IMR-90 (cell line): ENCODE measurements at regions not wholly inside any gene's neighbourhood (a gene's known extent, or its start where the extent isn't known, plus 50 kb on each side); places are given as distances from the start of the nearest gene placed in this dataset.

Source experiments
- ATAC-seq: fragments of 200-7000 bp; cut with Tn5 transposase; 2 replicates; pipeline ENCODE4 v1.9.1; 2020; ENCODE audit warnings: low read depth, mild to moderate bottlenecking, moderate library complexity
- BruUV-seq: library from RNA; stranded (reverse); fragments of 400-500 nt; replicated peaks from 2 replicates; lab custom pipeline; 2021; lab: Mats Ljungman, UMichigan
- CTCF ChIA-PET: fragments of 300-600 bp; formaldehyde crosslinking; extraction: SDS; loops from one replicate; lab custom pipeline; 2021; ENCODE audit warnings: antibody characterized with exemption; lab: Yijun Ruan, JAX
- POLR2A ChIA-PET: fragments of 300-600 bp; sonication (Branson Sonifier 250); formaldehyde crosslinking; loops from one replicate; lab custom pipeline; 2022; ENCODE audit warnings: antibody characterized with exemption; ENCODE audit not compliant: unreplicated experiment; lab: Charles Lee
- DNase-seq: peaks from one replicate; pipeline ENCODE4 v3.0.0; 2013
- H2AFZ ChIP-seq: replicated peaks from 2 replicates; pipeline ENCODE3; 2013; ENCODE audit warnings: low read length, mild to moderate bottlenecking; ENCODE audit not compliant: poor library complexity
- H2AK5ac ChIP-seq: 2 replicates; pipeline ENCODE4 v1.6.1; 2013; ENCODE audit warnings: low read depth, low read length, inconsistent platforms
- H2AK9ac ChIP-seq: replicated peaks from 2 replicates; pipeline ENCODE3; 2013; ENCODE audit warnings: mild to moderate bottlenecking, low read depth, low read length, moderate library complexity; ENCODE audit not compliant: poor library complexity
- H2BK120ac ChIP-seq: 2 replicates; pipeline ENCODE4 v1.6.1; 2013; ENCODE audit warnings: low read depth, low read length, inconsistent platforms
- H2BK15ac ChIP-seq: 3 replicates; pipeline ENCODE4 v1.6.1; 2013; ENCODE audit warnings: low read depth, low read length, inconsistent platforms
- H2BK20ac ChIP-seq: 2 replicates; pipeline ENCODE4 v1.6.1; 2013; ENCODE audit warnings: low read depth, mild to moderate bottlenecking, inconsistent platforms, low read length, moderate library complexity
- H2BK5ac ChIP-seq: 2 replicates; pipeline ENCODE4 v1.6.1; 2013; ENCODE audit warnings: mild to moderate bottlenecking, low read depth, low read length, inconsistent platforms; ENCODE audit not compliant: poor library complexity, severe bottlenecking
- H3K14ac ChIP-seq: replicated peaks from 2 replicates; pipeline ENCODE4 v1.6.1; 2013; ENCODE audit warnings: low read depth, low read length, inconsistent platforms
- H3K18ac ChIP-seq: 2 replicates; pipeline ENCODE4 v1.6.1; 2013; ENCODE audit warnings: low read depth, low read length, control low read depth
- H3K23ac ChIP-seq: 2 replicates; pipeline ENCODE4 v1.6.1; 2013; ENCODE audit warnings: low read depth, low read length, inconsistent platforms
- H3K27ac ChIP-seq: 2 replicates; pipeline ENCODE4 v1.5.1; 2013; ENCODE audit warnings: mild to moderate bottlenecking, control low read depth, low read length; ENCODE audit not compliant: insufficient read depth
- H3K27me3 ChIP-seq: 2 replicates; pipeline ENCODE4 v1.6.1; 2013; ENCODE audit warnings: low read length; ENCODE audit not compliant: control insufficient read depth, insufficient read depth
- H3K36me3 ChIP-seq: 2 replicates; pipeline ENCODE4 v1.6.1; 2013; ENCODE audit warnings: low read length, mixed read lengths; ENCODE audit not compliant: control insufficient read depth, insufficient read depth
- H3K4ac ChIP-seq: 2 replicates; pipeline ENCODE4 v1.6.1; 2013; ENCODE audit warnings: low read depth, low read length, inconsistent platforms
- H3K4me1 ChIP-seq: 2 replicates; pipeline ENCODE4 v1.6.1; 2013; ENCODE audit warnings: low read length, mixed read lengths; ENCODE audit not compliant: control insufficient read depth, insufficient read depth
- H3K4me2 ChIP-seq: 2 replicates; pipeline ENCODE4 v1.6.1; 2013; ENCODE audit warnings: low read depth, mild to moderate bottlenecking, control low read depth, low read length, moderate library complexity
- H3K4me3 ChIP-seq: 2 replicates; pipeline ENCODE4 v1.5.1; 2013; ENCODE audit warnings: low read depth, mild to moderate bottlenecking, control low read depth, low read length, moderate library complexity; ENCODE audit not compliant: insufficient read depth
- H3K56ac ChIP-seq: 2 replicates; pipeline ENCODE4 v1.6.1; 2013; ENCODE audit warnings: low read length, inconsistent platforms; ENCODE audit not compliant: insufficient read depth; ENCODE audit errors: extremely low read depth
- H3K79me1 ChIP-seq, 2 experiments: 2 replicates each; pipeline ENCODE4 v1.6.1; 2013; ENCODE audit warnings: low read length in 2 of 2, inconsistent platforms in 1 of 2, low read depth in 1 of 2
- H3K9ac ChIP-seq: 2 replicates; pipeline ENCODE4 v1.6.1; 2013; ENCODE audit warnings: low read depth, low read length, control low read depth
- H3K9me1 ChIP-seq: 2 replicates; pipeline ENCODE4 v1.6.1; 2013; ENCODE audit warnings: low read length, inconsistent platforms; ENCODE audit not compliant: insufficient read depth
- H3K9me3 ChIP-seq: 2 replicates; pipeline ENCODE4 v1.6.1; 2013; ENCODE audit warnings: low read length; ENCODE audit not compliant: control insufficient read depth, insufficient read depth
- H4K20me1 ChIP-seq: 2 replicates; pipeline ENCODE4 v1.6.1; 2013; ENCODE audit warnings: low read length, inconsistent platforms; ENCODE audit not compliant: insufficient read depth
- H4K5ac ChIP-seq: 2 replicates; pipeline ENCODE4 v1.6.1; 2013; ENCODE audit warnings: mild to moderate bottlenecking, low read depth, low read length, control low read depth
- H4K8ac ChIP-seq, 2 experiments: 2 replicates each; pipeline ENCODE4 v1.6.1; 2013; ENCODE audit warnings: low read depth in 2 of 2, low read length in 2 of 2, control low read depth in 1 of 2, inconsistent platforms in 1 of 2
- H4K91ac ChIP-seq: 2 replicates; pipeline ENCODE4 v1.6.1; 2013; ENCODE audit warnings: low read depth, low read length, inconsistent platforms; ENCODE audit not compliant: insufficient read depth
- BHLHE40 ChIP-seq: fragments of 150-350 bp; IDR thresholded peaks from 2 replicates; pipeline ENCODE4 v1.6.1; 2016; ENCODE audit warnings: mild to moderate bottlenecking, low read depth, low read length
- CEBPB ChIP-seq: IDR thresholded peaks from 2 replicates; pipeline ENCODE4 v1.6.1; 2012; ENCODE audit warnings: low read depth, low read length, improper control_type of control experiment
- CHD1 ChIP-seq: IDR thresholded peaks from 2 replicates; pipeline ENCODE4 v1.6.1; 2012; ENCODE audit warnings: low read depth, low read length, improper control_type of control experiment
- FOS ChIP-seq: fragments of 150-350 bp; IDR thresholded peaks from 2 replicates; pipeline ENCODE4 v1.6.1; 2016; ENCODE audit warnings: low read depth, low read length
- MAFK ChIP-seq: IDR thresholded peaks from 2 replicates; pipeline ENCODE4 v1.6.1; 2012; ENCODE audit warnings: low read depth, low read length, improper control_type of control experiment
- MAZ ChIP-seq: IDR thresholded peaks from 2 replicates; pipeline ENCODE4 v1.6.1; 2012; ENCODE audit warnings: low read depth, mild to moderate bottlenecking, low read length, improper control_type of control experiment, moderate library complexity, borderline replicate concordance
- MXI1 ChIP-seq: IDR thresholded peaks from 2 replicates; pipeline ENCODE4 v1.6.1; 2012; ENCODE audit warnings: low read depth, mild to moderate bottlenecking, low read length, moderate library complexity, borderline replicate concordance
- NFE2L2 ChIP-seq: fragments of 150-350 bp; IDR thresholded peaks from 2 replicates; pipeline ENCODE4 v1.6.1; 2016; ENCODE audit warnings: low read depth, mild to moderate bottlenecking, low read length
- POLR2A ChIP-seq: IDR thresholded peaks from 2 replicates; pipeline ENCODE4 v1.6.1; 2012; ENCODE audit warnings: mild to moderate bottlenecking, low read depth, low read length
- RAD21 ChIP-seq: IDR thresholded peaks from 2 replicates; pipeline ENCODE4 v1.6.1; 2012; ENCODE audit warnings: low read length, improper control_type of control experiment
- RCOR1 ChIP-seq: IDR thresholded peaks from 2 replicates; pipeline ENCODE4 v1.6.1; 2012; ENCODE audit warnings: mild to moderate bottlenecking, low read length, improper control_type of control experiment; ENCODE audit not compliant: insufficient replicate concordance
- RFX5 ChIP-seq: IDR thresholded peaks from 2 replicates; pipeline ENCODE4 v1.8.0; 2012; ENCODE audit warnings: low read depth, mild to moderate bottlenecking, low read length, moderate library complexity
- SMC3 ChIP-seq: fragments of 150-350 bp; IDR thresholded peaks from 2 replicates; pipeline ENCODE4 v1.6.1; 2016; ENCODE audit warnings: low read depth, mild to moderate bottlenecking, antibody characterized with exemption, low read length, moderate library complexity
- WGBS, 2 experiments: methylation state at CpG; one replicate each; pipeline versions ENCODE4 v1.1.5 to v1.1.7; 2013; ENCODE audit warnings: missing lambda C conversion rate in 2 of 2; ENCODE audit not compliant: insufficient read length in 1 of 2; ENCODE audit errors: extremely low coverage in 2 of 2; 5-methylcytosine and 5-hydroxymethylcytosine counted together
- dilution Hi-C: fragments of 300-500 bp; cut with HindIII; formaldehyde crosslinking; loops from one replicate; pipeline ENCODE4 v1.14.3; 2018; ENCODE audit warnings: low sequenced_read_pairs; ENCODE audit not compliant: unreplicated experiment
- in situ Hi-C: fragments of 300-500 bp; cut with MboI; formaldehyde crosslinking; loops from 3 replicates; pipeline ENCODE4 v1.14.3; 2019; ENCODE audit warnings: low sequenced_read_pairs, inconsistent platforms, mixed read lengths
- intact Hi-C: fragments of 100-400 bp; cut with micrococcal nuclease; formaldehyde crosslinking; loops from 2 replicates; pipeline ENCODE4 v1.10.0; 2022
- TF ChIP-seq, protein P1 (sequence below): fragments of 150-350 bp; IDR thresholded peaks from 2 replicates; pipeline ENCODE4 v1.6.1; 2017; ENCODE audit warnings: mild to moderate bottlenecking, antibody characterized with exemption, low read length, low read depth
- TF ChIP-seq, protein P2 (sequence below): conservative IDR thresholded peaks from 2 replicates; pipeline ENCODE4 v1.5.1; 2012; ENCODE audit warnings: mild to moderate bottlenecking, low read depth, low read length, improper control_type of control experiment
- TF ChIP-seq, protein P3 (sequence below): fragments of 150-350 bp; IDR thresholded peaks from 2 replicates; pipeline ENCODE4 v1.6.1; 2016; ENCODE audit warnings: low read depth, mild to moderate bottlenecking, low read length, moderate library complexity, borderline replicate concordance

DNA sequence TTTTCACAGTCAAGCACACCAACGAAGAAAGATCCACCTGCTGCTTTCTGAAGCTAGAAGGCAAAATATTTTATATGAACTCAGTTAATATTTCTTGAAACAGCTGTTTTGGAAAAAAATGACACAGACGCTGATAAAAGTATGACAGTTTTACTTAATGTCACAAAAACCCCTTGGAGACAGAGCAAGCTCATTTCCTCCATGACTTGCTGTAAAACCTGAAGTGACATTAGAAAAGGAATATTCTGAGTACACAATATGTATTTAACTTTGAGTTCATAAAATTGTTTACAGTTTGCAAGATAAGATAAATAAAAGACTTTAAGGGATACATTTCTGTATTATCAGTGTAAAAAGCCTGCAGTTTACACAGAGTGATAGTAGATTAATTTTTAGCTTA is 105.4 kb downstream of the DSEL start:
- Histone ChIP-seq H2BK5ac (no peak overlapping the region), H4K20me1 (no peaks in the 10 kb centered on the region), H2AK9ac (no peak overlapping the region), H3K4me2 (peak overlapping the region; percentile 49; the same call in 1 of the 2 replicates), H2BK15ac (no peak overlapping the region), H3K9me1 (no peaks in the 10 kb centered on the region), H3K14ac (no peak overlapping the region), H3K18ac (peak overlapping the region; percentile 61; the same call in 1 of the 2 replicates), H4K8ac (no peak overlapping the region), H2BK20ac (no peak overlapping the region), H2AFZ (no peak overlapping the region), H3K27me3 (no peaks in the 10 kb centered on the region), H3K36me3 (no peaks in the 10 kb centered on the region), H2BK120ac (no peak overlapping the region; the same call in 1 of the 2 replicates), H3K4ac (no peak overlapping the region), H3K27ac (no peak overlapping the region), H3K4me1 (peaks cover 2% of the 10 kb centered on the region; the same call in 1 of the 2 replicates), H4K91ac (no peak overlapping the region), H3K4me3 (no peak overlapping the region), H3K9ac (no peak overlapping the region), H3K23ac (no peak overlapping the region), H2AK5ac (no peak overlapping the region), H4K5ac (no peak overlapping the region), H3K56ac (no peak overlapping the region), H3K79me1 (no peaks in the 10 kb centered on the region), H3K9me3 (no peaks in the 10 kb centered on the region)
- no peak for ATAC-seq
- DNase-seq = no peak
- TF ChIP-seq MAFK = no peak
- no peak for TF ChIP-seq FOS
- TF ChIP-seq, protein P1, sequence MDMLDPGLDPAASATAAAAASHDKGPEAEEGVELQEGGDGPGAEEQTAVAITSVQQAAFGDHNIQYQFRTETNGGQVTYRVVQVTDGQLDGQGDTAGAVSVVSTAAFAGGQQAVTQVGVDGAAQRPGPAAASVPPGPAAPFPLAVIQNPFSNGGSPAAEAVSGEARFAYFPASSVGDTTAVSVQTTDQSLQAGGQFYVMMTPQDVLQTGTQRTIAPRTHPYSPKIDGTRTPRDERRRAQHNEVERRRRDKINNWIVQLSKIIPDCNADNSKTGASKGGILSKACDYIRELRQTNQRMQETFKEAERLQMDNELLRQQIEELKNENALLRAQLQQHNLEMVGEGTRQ = no peak
- no peak for TF ChIP-seq RFX5
- TF ChIP-seq RCOR1 = no peak
- TF ChIP-seq, protein P2, sequence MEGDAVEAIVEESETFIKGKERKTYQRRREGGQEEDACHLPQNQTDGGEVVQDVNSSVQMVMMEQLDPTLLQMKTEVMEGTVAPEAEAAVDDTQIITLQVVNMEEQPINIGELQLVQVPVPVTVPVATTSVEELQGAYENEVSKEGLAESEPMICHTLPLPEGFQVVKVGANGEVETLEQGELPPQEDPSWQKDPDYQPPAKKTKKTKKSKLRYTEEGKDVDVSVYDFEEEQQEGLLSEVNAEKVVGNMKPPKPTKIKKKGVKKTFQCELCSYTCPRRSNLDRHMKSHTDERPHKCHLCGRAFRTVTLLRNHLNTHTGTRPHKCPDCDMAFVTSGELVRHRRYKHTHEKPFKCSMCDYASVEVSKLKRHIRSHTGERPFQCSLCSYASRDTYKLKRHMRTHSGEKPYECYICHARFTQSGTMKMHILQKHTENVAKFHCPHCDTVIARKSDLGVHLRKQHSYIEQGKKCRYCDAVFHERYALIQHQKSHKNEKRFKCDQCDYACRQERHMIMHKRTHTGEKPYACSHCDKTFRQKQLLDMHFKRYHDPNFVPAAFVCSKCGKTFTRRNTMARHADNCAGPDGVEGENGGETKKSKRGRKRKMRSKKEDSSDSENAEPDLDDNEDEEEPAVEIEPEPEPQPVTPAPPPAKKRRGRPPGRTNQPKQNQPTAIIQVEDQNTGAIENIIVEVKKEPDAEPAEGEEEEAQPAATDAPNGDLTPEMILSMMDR = no peak
- no peak for TF ChIP-seq POLR2A
- TF ChIP-seq CHD1 = no peak
- TF ChIP-seq RAD21 = no peak
- TF ChIP-seq MAZ = no peak
- TF ChIP-seq MXI1 = no peak
- no peak for TF ChIP-seq NFE2L2
- TF ChIP-seq, protein P3, sequence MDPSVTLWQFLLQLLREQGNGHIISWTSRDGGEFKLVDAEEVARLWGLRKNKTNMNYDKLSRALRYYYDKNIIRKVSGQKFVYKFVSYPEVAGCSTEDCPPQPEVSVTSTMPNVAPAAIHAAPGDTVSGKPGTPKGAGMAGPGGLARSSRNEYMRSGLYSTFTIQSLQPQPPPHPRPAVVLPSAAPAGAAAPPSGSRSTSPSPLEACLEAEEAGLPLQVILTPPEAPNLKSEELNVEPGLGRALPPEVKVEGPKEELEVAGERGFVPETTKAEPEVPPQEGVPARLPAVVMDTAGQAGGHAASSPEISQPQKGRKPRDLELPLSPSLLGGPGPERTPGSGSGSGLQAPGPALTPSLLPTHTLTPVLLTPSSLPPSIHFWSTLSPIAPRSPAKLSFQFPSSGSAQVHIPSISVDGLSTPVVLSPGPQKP = no peak
- no peak for TF ChIP-seq BHLHE40
- TF ChIP-seq CEBPB = no peak
- no peak for TF ChIP-seq SMC3
- ChIA-PET POLR2A (no interaction called here), CTCF (no interaction called here)
- no TSS peak for BruUV-seq
- no CpG with 5 or more reads among the region's 2 CpGs for WGBS, 2 experiments
- intact Hi-C loops = no loop called here
- dilution Hi-C loops = no loop called here
- in situ Hi-C loops = no loop called here
